ENCODE measurements at regions not wholly inside any gene's neighbourhood (a gene's known extent, or its start where the extent isn't known, plus 50 kb on each side); places are given as distances from the start of the nearest gene placed in this dataset.

- H3K4me1 ChIP-seq (ENCODE audit: control insufficient read depth, insufficient read depth, low read length) = no peaks in the 10 kb centered on the region
- H3K36me3 ChIP-seq (ENCODE audit: control insufficient read depth, insufficient read depth, low read length, severe bottlenecking) = no peaks in the 10 kb centered on the region
- peak; percentile 77 for DNase-seq (ENCODE audit: low read depth)
- no peaks in the 10 kb centered on the region for H3K27me3 ChIP-seq (replicated peaks; ENCODE audit: control insufficient read depth, insufficient read depth, low read length)
- no peaks in the 10 kb centered on the region for H3K9me3 ChIP-seq (ENCODE audit: control insufficient read depth, low read length)
- H3K4me3 ChIP-seq (ENCODE audit: low read length) = no peak overlapping the region
- H3K9ac ChIP-seq (ENCODE audit: low read length) = no peak overlapping the region
These were observed 138.3 kb upstream of the ROBO1 start for GRCh38 chr3:79906106-79906505.

- no peak overlapping the region for H3K4me3 ChIP-seq (ENCODE audit: low read length)
- no peaks in the 10 kb centered on the region for H3K27me3 ChIP-seq (replicated peaks; ENCODE audit: control insufficient read depth, insufficient read depth, low read length)
- H3K36me3 ChIP-seq (ENCODE audit: control insufficient read depth, insufficient read depth, low read length, severe bottlenecking) = no peaks in the 10 kb centered on the region
- no peak for DNase-seq (ENCODE audit: low read depth)
- no peaks in the 10 kb centered on the region for H3K9me3 ChIP-seq (ENCODE audit: control insufficient read depth, low read length)
- no peaks in the 10 kb centered on the region for H3K4me1 ChIP-seq (ENCODE audit: control insufficient read depth, insufficient read depth, low read length)
- no peak overlapping the region for H3K9ac ChIP-seq (ENCODE audit: low read length)
These were observed 134.4 kb upstream of the ROBO1 start for GRCh38 chr3:79902151-79902550.

- no peaks in the 10 kb centered on the region for H3K36me3 ChIP-seq (ENCODE audit: control insufficient read depth, insufficient read depth, low read length, severe bottlenecking)
- no peak overlapping the region for H3K4me3 ChIP-seq (ENCODE audit: low read length)
- H3K9ac ChIP-seq (ENCODE audit: low read length) = no peak overlapping the region
These were observed 131.1 kb upstream of the ROBO1 start for GRCh38 chr3:79898907-79899306.

GRCh38 chr3:79896086-79896485, 128.3 kb upstream of the ROBO1 start:
- Histone ChIP-seq H3K4me3 (ENCODE audit: low read length) (no peak overlapping the region), H3K36me3 (ENCODE audit: control insufficient read depth, insufficient read depth, low read length, severe bottlenecking) (no peaks in the 10 kb centered on the region), H3K27me3 (replicated peaks; ENCODE audit: control insufficient read depth, insufficient read depth, low read length) (no peaks in the 10 kb centered on the region), H3K9me3 (ENCODE audit: control insufficient read depth, low read length) (no peaks in the 10 kb centered on the region), H3K9ac (ENCODE audit: low read length) (no peak overlapping the region), H3K4me1 (ENCODE audit: control insufficient read depth, insufficient read depth, low read length) (no peaks in the 10 kb centered on the region)
- no peak for DNase-seq (ENCODE audit: low read depth)

More at GRCh38 chr3:79898907-79899306, 131.1 kb upstream of the ROBO1 start:
- no peaks in the 10 kb centered on the region for H3K9me3 ChIP-seq (ENCODE audit: control insufficient read depth, low read length)
- no peaks in the 10 kb centered on the region for H3K27me3 ChIP-seq (replicated peaks; ENCODE audit: control insufficient read depth, insufficient read depth, low read length)
- no peaks in the 10 kb centered on the region for H3K4me1 ChIP-seq (ENCODE audit: control insufficient read depth, insufficient read depth, low read length)
- no peak for DNase-seq (ENCODE audit: low read depth)

GRCh38 chr3:79887213-79887612, 119.4 kb upstream of the ROBO1 start:
- no peaks in the 10 kb centered on the region for H3K36me3 ChIP-seq (ENCODE audit: control insufficient read depth, insufficient read depth, low read length, severe bottlenecking)
- no peak overlapping the region for H3K9ac ChIP-seq (ENCODE audit: low read length)
- no peak for DNase-seq (ENCODE audit: low read depth)
- no peaks in the 10 kb centered on the region for H3K4me1 ChIP-seq (ENCODE audit: control insufficient read depth, insufficient read depth, low read length)
- no peaks in the 10 kb centered on the region for H3K27me3 ChIP-seq (replicated peaks; ENCODE audit: control insufficient read depth, insufficient read depth, low read length)
- H3K4me3 ChIP-seq (ENCODE audit: low read length) = no peak overlapping the region
- no peaks in the 10 kb centered on the region for H3K9me3 ChIP-seq (ENCODE audit: control insufficient read depth, low read length)

GRCh38 chr3:79886204-79886603, 118.4 kb upstream of the ROBO1 start:
- no peaks in the 10 kb centered on the region for H3K9me3 ChIP-seq (ENCODE audit: control insufficient read depth, low read length)
- H3K36me3 ChIP-seq (ENCODE audit: control insufficient read depth, insufficient read depth, low read length, severe bottlenecking) = no peaks in the 10 kb centered on the region
- H3K4me1 ChIP-seq (ENCODE audit: control insufficient read depth, insufficient read depth, low read length) = no peaks in the 10 kb centered on the region
- peak; percentile 53 for DNase-seq (ENCODE audit: low read depth)
- H3K27me3 ChIP-seq (replicated peaks; ENCODE audit: control insufficient read depth, insufficient read depth, low read length) = no peaks in the 10 kb centered on the region
- no peak overlapping the region for H3K4me3 ChIP-seq (ENCODE audit: low read length)
- H3K9ac ChIP-seq (ENCODE audit: low read length) = no peak overlapping the region

GRCh38 chr3:79885407-79885806, 117.6 kb upstream of the ROBO1 start:
- Histone ChIP-seq H3K4me3 (ENCODE audit: low read length) (no peak overlapping the region), H3K9ac (ENCODE audit: low read length) (no peak overlapping the region), H3K9me3 (ENCODE audit: control insufficient read depth, low read length) (no peaks in the 10 kb centered on the region), H3K4me1 (ENCODE audit: control insufficient read depth, insufficient read depth, low read length) (no peaks in the 10 kb centered on the region), H3K27me3 (replicated peaks; ENCODE audit: control insufficient read depth, insufficient read depth, low read length) (no peaks in the 10 kb centered on the region), H3K36me3 (ENCODE audit: control insufficient read depth, insufficient read depth, low read length, severe bottlenecking) (no peaks in the 10 kb centered on the region)
- no peak for DNase-seq (ENCODE audit: low read depth)

- H3K4me1 ChIP-seq (ENCODE audit: control insufficient read depth, insufficient read depth, low read length) = no peaks in the 10 kb centered on the region
- H3K9me3 ChIP-seq (ENCODE audit: control insufficient read depth, low read length) = no peaks in the 10 kb centered on the region
- DNase-seq (ENCODE audit: low read depth) = no peak
- H3K36me3 ChIP-seq (ENCODE audit: control insufficient read depth, insufficient read depth, low read length, severe bottlenecking) = no peaks in the 10 kb centered on the region
- no peak overlapping the region for H3K4me3 ChIP-seq (ENCODE audit: low read length)
- no peak overlapping the region for H3K9ac ChIP-seq (ENCODE audit: low read length)
- H3K27me3 ChIP-seq (replicated peaks; ENCODE audit: control insufficient read depth, insufficient read depth, low read length) = no peaks in the 10 kb centered on the region
These were observed 116.6 kb upstream of the ROBO1 start for GRCh38 chr3:79884354-79884753.

GRCh38 chr3:79881431-79881830, 113.6 kb upstream of the ROBO1 start:
- no peaks in the 10 kb centered on the region for H3K36me3 ChIP-seq (ENCODE audit: control insufficient read depth, insufficient read depth, low read length, severe bottlenecking)
- H3K27me3 ChIP-seq (replicated peaks; ENCODE audit: control insufficient read depth, insufficient read depth, low read length) = no peaks in the 10 kb centered on the region
- no peaks in the 10 kb centered on the region for H3K4me1 ChIP-seq (ENCODE audit: control insufficient read depth, insufficient read depth, low read length)
- H3K4me3 ChIP-seq (ENCODE audit: low read length) = no peak overlapping the region
- no peak for DNase-seq (ENCODE audit: low read depth)
- H3K9ac ChIP-seq (ENCODE audit: low read length) = no peak overlapping the region
- H3K9me3 ChIP-seq (ENCODE audit: control insufficient read depth, low read length) = no peaks in the 10 kb centered on the region

GRCh38 chr3:79878708-79879107, 110.9 kb upstream of the ROBO1 start:
- no peak for DNase-seq (ENCODE audit: low read depth)
- H3K36me3 ChIP-seq (ENCODE audit: control insufficient read depth, insufficient read depth, low read length, severe bottlenecking) = no peaks in the 10 kb centered on the region
- H3K9ac ChIP-seq (ENCODE audit: low read length) = no peak overlapping the region
- H3K4me1 ChIP-seq (ENCODE audit: control insufficient read depth, insufficient read depth, low read length) = no peaks in the 10 kb centered on the region
- no peak overlapping the region for H3K4me3 ChIP-seq (ENCODE audit: low read length)
- no peaks in the 10 kb centered on the region for H3K27me3 ChIP-seq (replicated peaks; ENCODE audit: control insufficient read depth, insufficient read depth, low read length)
- no peaks in the 10 kb centered on the region for H3K9me3 ChIP-seq (ENCODE audit: control insufficient read depth, low read length)

GRCh38 chr3:79874646-79875045, 106.8 kb upstream of the ROBO1 start:
- no peak overlapping the region for H3K9ac ChIP-seq (ENCODE audit: low read length)
- no peaks in the 10 kb centered on the region for H3K4me1 ChIP-seq (ENCODE audit: control insufficient read depth, insufficient read depth, low read length)
- DNase-seq (ENCODE audit: low read depth) = no peak
- H3K27me3 ChIP-seq (replicated peaks; ENCODE audit: control insufficient read depth, insufficient read depth, low read length) = no peaks in the 10 kb centered on the region
- H3K9me3 ChIP-seq (ENCODE audit: control insufficient read depth, low read length) = no peaks in the 10 kb centered on the region
- H3K36me3 ChIP-seq (ENCODE audit: control insufficient read depth, insufficient read depth, low read length, severe bottlenecking) = no peaks in the 10 kb centered on the region
- no peak overlapping the region for H3K4me3 ChIP-seq (ENCODE audit: low read length)

GRCh38 chr3:79872483-79872882, 104.7 kb upstream of the ROBO1 start:
- H3K4me1 ChIP-seq (ENCODE audit: control insufficient read depth, insufficient read depth, low read length) = no peaks in the 10 kb centered on the region
- H3K27me3 ChIP-seq (replicated peaks; ENCODE audit: control insufficient read depth, insufficient read depth, low read length) = no peaks in the 10 kb centered on the region
- H3K9ac ChIP-seq (ENCODE audit: low read length) = no peak overlapping the region
- no peak overlapping the region for H3K4me3 ChIP-seq (ENCODE audit: low read length)
- DNase-seq (ENCODE audit: low read depth) = peak; percentile 92
- H3K36me3 ChIP-seq (ENCODE audit: control insufficient read depth, insufficient read depth, low read length, severe bottlenecking) = no peaks in the 10 kb centered on the region
- no peaks in the 10 kb centered on the region for H3K9me3 ChIP-seq (ENCODE audit: control insufficient read depth, low read length)

Data from adipocyte (in vitro differentiated cells).